ENCODE measurements at regions not wholly inside any gene's neighbourhood (a gene's known extent, or its start where the extent isn't known, plus 50 kb on each side); places are given as distances from the start of the nearest gene placed in this dataset.

- intact Hi-C loops (cut with micrococcal nuclease), result no loop called here
Measured at GRCh38 chr5:14090755-14091154, 52.4 kb upstream of the TRIO start.

- intact Hi-C loops (cut with micrococcal nuclease), result no loop called here
Measured at GRCh38 chr5:14090290-14090689, 52.9 kb upstream of the TRIO start.

DNA sequence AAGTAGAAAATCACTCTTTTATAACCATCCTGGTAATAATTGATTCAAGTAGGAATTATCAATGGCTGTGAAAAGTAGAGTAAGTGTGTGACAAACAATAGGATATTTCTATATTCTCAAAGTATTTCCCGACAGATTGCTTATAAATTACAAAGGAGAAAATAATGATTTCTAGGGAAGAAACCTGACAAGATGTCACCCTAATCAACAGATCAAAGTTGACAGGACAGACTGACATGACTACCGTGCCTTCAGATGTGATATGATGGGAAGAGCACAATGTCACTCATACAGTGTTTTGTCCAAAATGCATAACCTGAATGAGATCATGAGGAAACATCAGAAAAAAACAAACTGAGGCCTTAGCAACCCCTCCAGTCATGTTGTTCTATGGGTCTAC lies 53.9 kb upstream of the TRIO start:
- intact Hi-C loops (cut with micrococcal nuclease), result no loop called here

DNA sequence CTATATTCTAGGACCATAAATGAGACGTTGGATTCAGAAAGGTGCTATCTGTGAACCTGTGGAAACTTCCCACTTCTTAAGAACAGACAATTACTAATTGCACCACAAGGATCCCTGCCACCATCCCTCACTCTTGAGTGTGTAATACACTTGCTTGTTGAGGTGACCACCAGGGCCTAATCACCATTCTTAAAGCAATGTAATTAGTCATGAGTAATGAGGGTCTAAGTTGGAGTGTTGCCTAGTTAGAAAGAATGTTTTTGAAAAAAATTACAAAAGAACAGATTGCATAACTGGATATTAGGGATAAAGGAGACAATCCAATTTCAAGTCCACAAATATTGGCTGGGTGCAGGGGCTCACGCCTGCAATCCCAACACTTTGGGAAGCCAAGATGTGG lies 56.9 kb upstream of the TRIO start:
- intact Hi-C loops (cut with micrococcal nuclease), result no loop called here

DNA sequence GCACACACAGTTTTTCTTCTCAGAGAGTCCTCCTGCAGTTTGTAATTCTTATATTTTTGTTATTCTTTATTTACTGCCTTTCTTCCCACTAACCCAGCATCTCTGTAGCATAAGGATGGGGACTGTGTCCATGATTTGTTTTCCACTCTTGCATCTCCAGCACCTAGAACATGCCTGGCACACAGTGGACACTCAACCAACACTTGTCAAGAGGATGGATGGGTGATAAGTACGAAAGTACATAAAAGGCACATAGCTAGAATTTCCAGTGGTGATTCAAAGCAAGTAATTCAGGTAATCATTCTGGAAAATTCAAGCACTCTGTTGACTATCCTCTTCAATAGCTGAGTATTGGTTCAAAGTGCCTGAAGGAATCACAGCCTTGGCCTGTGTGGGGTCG lies 60.2 kb upstream of the TRIO start:
- intact Hi-C loops (cut with micrococcal nuclease), result no loop called here

- intact Hi-C loops (cut with micrococcal nuclease), result no loop called here
Measured at GRCh38 chr5:14082523-14082922, 60.6 kb upstream of the TRIO start.

- intact Hi-C loops (cut with micrococcal nuclease), result no loop called here
Measured at GRCh38 chr5:14081791-14082190, 61.4 kb upstream of the TRIO start.

- intact Hi-C loops (cut with micrococcal nuclease), result no loop called here
Measured at GRCh38 chr5:14078716-14079115, 64.4 kb upstream of the TRIO start.

- intact Hi-C loops (cut with micrococcal nuclease), result no loop called here
Measured at GRCh38 chr5:14077501-14077900, 65.6 kb upstream of the TRIO start.

- intact Hi-C loops (cut with micrococcal nuclease), result no loop called here
Measured at GRCh38 chr5:14076561-14076960, 66.6 kb upstream of the TRIO start.

GRCh38 chr5:14075937-14076336 lies 67.2 kb upstream of the TRIO start:
- intact Hi-C loops (cut with micrococcal nuclease), result no loop called here

- intact Hi-C loops (cut with micrococcal nuclease), result no loop called here
Measured at GRCh38 chr5:14071433-14071832, 71.7 kb upstream of the TRIO start.

- intact Hi-C loops (cut with micrococcal nuclease), result no loop called here
Measured at GRCh38 chr5:14069021-14069420, 74.1 kb upstream of the TRIO start.

DNA sequence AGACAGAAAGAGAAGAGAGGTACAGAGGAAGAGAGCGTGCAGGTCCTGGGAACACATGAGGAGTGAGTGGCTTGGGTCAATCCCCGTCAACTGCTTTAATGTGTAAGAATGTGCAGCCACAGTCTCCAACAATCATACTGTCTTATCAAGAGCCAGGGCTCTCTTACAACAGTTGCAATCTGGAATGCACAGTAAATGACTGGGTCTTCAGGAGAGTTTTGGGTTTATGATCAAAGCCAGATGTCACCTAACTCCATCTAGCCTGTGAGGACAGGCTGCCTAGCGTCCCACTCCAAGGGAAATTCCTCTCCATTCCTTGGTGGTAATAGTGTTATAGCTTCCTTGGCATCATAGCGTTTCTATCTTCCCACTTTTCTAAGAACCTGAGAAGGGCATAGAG lies 75.0 kb upstream of the TRIO start:
- intact Hi-C loops (cut with micrococcal nuclease), result no loop called here

DNA sequence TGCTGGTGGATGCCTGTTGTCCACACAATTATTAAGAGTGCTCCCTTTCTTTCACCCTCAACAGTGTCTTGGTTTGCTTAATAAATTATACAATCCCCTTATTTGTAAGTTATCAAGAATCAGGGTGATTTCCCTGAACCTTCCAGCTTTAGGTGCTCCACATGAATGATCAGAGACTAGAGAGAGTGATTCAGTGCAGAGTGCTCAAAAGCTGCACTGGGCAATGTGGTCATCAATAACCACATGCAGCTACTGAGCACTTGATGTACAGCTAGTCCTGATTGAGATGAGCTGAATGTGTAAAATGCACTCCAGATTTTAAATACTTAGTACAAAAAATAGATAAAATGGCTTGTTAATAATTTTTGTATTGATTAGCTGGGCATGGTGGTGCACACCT lies 76.8 kb upstream of the TRIO start:
- intact Hi-C loops (cut with micrococcal nuclease), result no loop called here

DNA sequence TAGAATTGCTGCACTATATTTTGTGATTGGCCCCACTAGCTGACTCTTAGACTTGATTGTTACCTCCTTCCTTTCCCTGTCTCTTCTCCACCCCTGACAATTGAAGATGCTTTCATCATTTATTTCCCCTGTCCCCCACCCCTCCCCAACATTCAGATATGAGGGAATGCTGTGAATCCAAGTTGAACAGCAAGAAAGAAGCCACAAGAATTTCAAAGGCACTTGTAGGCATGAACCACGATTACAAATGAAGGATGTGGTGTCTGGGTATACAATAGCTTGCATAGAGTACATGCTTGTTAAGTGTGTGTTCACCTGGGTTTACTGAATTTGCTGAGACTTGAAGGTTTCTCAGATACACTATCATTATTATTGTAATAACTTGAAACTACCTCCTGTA lies 78.3 kb upstream of the TRIO start:
- intact Hi-C loops (cut with micrococcal nuclease), result no loop called here

GRCh38 chr5:14063691-14064090 lies 79.5 kb upstream of the TRIO start:
- intact Hi-C loops (cut with micrococcal nuclease), result no loop called here

GRCh38 chr5:14063138-14063537 lies 80.0 kb upstream of the TRIO start:
- intact Hi-C loops (cut with micrococcal nuclease), result no loop called here

GRCh38 chr5:14062178-14062577 lies 81.0 kb upstream of the TRIO start:
- intact Hi-C loops (cut with micrococcal nuclease), result no loop called here

GRCh38 chr5:14061106-14061505 lies 82.0 kb upstream of the TRIO start:
- intact Hi-C loops (cut with micrococcal nuclease), result no loop called here

- intact Hi-C loops (cut with micrococcal nuclease), result no loop called here
Measured at GRCh38 chr5:14060218-14060617, 82.9 kb upstream of the TRIO start.

DNA sequence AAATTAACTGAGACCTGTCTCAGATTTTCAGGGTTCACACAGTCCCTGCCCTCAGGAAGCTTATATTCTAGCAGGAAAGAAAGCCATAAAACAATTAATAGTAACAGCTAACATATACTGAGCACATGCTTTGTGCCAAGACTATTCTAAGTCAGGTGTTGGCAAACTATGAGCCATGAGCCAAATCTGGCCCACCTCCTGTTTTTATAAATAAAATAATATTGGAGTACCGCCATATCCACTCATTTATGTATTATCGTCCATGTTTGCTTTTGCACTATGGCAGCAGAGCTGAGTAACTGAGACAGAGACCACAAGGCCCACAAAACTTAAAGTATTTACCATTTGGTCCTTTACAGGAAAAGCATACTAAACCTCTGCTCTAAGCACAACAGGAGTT lies 83.3 kb upstream of the TRIO start:
- intact Hi-C loops (cut with micrococcal nuclease), result no loop called here

DNA sequence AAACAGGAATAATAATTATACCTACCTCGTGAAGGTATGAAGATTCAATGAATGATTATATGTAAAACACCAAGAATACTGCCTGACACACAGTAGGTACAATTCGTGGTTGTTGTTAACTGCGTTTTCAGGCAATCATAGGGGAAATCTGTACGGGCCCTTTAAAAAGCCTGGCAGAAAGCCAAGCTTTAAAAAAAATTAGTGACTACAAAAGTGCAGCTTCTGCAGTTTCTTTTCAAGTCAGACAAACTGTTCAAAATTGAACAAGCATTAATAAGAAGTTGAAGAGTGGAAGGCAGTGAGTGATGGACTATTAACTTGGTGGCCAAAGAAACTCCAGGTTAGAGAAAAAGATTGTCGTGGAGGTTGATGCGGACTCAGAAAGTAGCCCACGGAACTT lies 85.9 kb upstream of the TRIO start:
- intact Hi-C loops (cut with micrococcal nuclease), result no loop called here

- intact Hi-C loops (cut with micrococcal nuclease), result no loop called here
Measured at GRCh38 chr5:14056039-14056438, 87.1 kb upstream of the TRIO start.
